ENCODE measurements at regions not wholly inside any gene's neighbourhood (a gene's known extent, or its start where the extent isn't known, plus 50 kb on each side); places are given as distances from the start of the nearest gene placed in this dataset.

DNA sequence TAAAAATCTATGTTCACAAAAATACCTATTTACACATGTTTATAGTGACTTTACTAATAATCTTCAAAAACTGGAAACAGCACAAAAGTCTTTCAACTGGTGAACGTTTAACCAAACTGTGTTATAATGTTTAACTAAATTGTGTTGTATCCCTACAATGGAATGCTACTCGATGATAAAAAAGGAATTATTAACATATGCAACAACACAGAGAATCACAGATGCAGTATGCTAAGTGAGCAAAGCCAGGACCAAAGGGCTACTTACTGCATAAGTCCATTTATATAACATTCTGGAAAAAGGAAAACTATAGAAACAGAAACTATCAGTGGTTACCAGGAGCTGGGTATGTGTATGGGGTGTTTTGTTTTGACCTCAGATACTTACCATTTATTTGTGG, 602.2 kb upstream of the BTBD3 start:
- Histone ChIP-seq H3K27me3 (replicated peaks; ENCODE audit: control insufficient read depth, insufficient read depth, low read length) (no peaks in the 10 kb centered on the region), H3K36me3 (ENCODE audit: control insufficient read depth, insufficient read depth, low read length) (no peaks in the 10 kb centered on the region), H3K4me3 (replicated peaks; ENCODE audit: low read depth, low read length) (no peak overlapping the region)
- DNase-seq (ENCODE audit: extremely low read depth, insufficient read length), result no peak
- TF ChIP-seq, protein P1, sequence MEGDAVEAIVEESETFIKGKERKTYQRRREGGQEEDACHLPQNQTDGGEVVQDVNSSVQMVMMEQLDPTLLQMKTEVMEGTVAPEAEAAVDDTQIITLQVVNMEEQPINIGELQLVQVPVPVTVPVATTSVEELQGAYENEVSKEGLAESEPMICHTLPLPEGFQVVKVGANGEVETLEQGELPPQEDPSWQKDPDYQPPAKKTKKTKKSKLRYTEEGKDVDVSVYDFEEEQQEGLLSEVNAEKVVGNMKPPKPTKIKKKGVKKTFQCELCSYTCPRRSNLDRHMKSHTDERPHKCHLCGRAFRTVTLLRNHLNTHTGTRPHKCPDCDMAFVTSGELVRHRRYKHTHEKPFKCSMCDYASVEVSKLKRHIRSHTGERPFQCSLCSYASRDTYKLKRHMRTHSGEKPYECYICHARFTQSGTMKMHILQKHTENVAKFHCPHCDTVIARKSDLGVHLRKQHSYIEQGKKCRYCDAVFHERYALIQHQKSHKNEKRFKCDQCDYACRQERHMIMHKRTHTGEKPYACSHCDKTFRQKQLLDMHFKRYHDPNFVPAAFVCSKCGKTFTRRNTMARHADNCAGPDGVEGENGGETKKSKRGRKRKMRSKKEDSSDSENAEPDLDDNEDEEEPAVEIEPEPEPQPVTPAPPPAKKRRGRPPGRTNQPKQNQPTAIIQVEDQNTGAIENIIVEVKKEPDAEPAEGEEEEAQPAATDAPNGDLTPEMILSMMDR (IDR thresholded peaks at IDR 0.05; ENCODE audit: insufficient read depth, low read length, poor library complexity, severe bottlenecking), result no peak

DNA sequence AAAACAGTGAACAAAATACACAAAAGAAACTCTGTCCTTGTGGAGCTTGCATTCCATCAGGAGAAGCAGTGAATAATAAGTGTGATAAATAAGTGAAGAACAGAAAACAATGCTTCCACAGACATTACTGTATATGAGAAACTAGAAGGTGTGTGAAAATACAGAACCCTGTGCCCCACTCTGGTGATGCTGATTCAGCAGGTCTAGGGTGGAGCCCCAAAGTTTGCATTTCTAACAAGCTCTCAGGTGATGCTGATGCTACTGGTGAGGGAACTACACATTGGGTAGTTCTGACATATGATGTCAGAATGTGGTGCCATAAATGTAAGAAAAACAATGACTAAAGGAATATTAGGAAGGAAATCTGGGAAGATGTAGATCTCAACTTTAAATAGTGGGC, 601.4 kb upstream of the BTBD3 start:
- DNase-seq (ENCODE audit: extremely low read depth, insufficient read length), result no peak
- TF ChIP-seq, protein P1 (IDR thresholded peaks at IDR 0.05; ENCODE audit: insufficient read depth, low read length, poor library complexity, severe bottlenecking), result no peak
- Histone ChIP-seq H3K4me3 (replicated peaks; ENCODE audit: low read depth, low read length) (no peak overlapping the region), H3K27me3 (replicated peaks; ENCODE audit: control insufficient read depth, insufficient read depth, low read length) (no peaks in the 10 kb centered on the region), H3K36me3 (ENCODE audit: control insufficient read depth, insufficient read depth, low read length) (no peaks in the 10 kb centered on the region)

DNA sequence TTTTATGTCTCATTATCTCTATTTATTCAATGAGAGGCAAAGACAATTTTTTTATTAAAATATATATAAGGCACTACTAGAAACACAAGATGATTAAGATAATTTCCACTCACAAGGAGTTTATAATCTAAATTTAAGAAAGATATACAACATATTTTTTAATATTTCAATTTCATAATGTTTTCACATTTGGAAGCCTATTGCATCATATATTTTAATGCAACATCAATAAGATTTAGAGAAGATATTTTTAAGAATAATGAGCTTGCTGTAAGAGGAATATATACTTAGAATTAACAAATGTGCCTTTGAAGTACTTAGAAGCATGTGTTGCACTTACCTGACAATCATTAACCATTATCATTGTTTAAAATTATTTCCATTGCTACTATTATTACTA, 597.7 kb upstream of the BTBD3 start:
- no peak for DNase-seq (ENCODE audit: extremely low read depth, insufficient read length)
- TF ChIP-seq, protein P1 (IDR thresholded peaks at IDR 0.05; ENCODE audit: insufficient read depth, low read length, poor library complexity, severe bottlenecking), result no peak
- H3K36me3 ChIP-seq (ENCODE audit: control insufficient read depth, insufficient read depth, low read length), result no peaks in the 10 kb centered on the region
- H3K27me3 ChIP-seq (replicated peaks; ENCODE audit: control insufficient read depth, insufficient read depth, low read length), result no peaks in the 10 kb centered on the region
- no peak overlapping the region for H3K4me3 ChIP-seq (replicated peaks; ENCODE audit: low read depth, low read length)

DNA sequence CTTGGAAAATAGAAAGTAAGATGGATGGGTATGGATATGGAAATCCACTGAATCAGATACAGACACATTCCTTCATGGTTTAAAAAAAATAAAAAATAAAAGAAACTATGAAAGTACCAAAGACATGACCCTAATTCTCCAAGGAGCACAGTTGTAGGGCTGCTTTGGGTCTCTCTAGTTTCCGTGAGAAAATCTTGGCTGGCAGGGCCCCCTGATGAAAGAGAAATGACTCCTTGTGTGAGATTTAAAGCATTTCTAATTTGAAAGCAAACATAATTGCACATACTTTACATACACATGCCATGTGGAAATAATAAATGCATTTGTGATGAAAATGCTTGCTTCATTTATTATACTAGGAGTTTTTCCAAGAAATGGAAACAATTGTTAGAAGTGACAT, 593.9 kb upstream of the BTBD3 start:
- TF ChIP-seq, protein P1 (IDR thresholded peaks at IDR 0.05; ENCODE audit: insufficient read depth, low read length, poor library complexity, severe bottlenecking), result no peak
- Histone ChIP-seq H3K4me3 (replicated peaks; ENCODE audit: low read depth, low read length) (no peak overlapping the region), H3K27me3 (replicated peaks; ENCODE audit: control insufficient read depth, insufficient read depth, low read length) (no peaks in the 10 kb centered on the region), H3K36me3 (ENCODE audit: control insufficient read depth, insufficient read depth, low read length) (no peaks in the 10 kb centered on the region)
- no peak for DNase-seq (ENCODE audit: extremely low read depth, insufficient read length)

DNA sequence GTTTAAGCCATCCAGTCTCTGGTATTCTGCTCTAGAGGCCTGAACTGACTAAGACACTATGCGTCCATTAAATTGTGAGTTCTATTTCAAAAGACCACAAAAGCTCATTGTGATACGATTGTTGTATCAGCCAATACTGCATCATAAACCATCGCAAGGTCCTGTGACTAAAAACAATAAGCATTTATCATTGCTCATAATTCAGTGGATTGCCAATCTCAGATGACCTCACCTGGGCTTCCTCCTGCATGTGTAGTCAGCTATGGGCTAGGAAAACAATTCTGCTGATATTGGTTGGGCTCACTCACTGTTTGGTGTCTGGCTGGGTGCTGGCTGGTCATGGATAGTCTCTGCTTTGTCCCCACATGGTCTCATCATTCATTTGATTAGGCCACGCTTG, 592.7 kb upstream of the BTBD3 start:
- no peaks in the 10 kb centered on the region for H3K27me3 ChIP-seq (replicated peaks; ENCODE audit: control insufficient read depth, insufficient read depth, low read length)
- TF ChIP-seq, protein P1 (IDR thresholded peaks at IDR 0.05; ENCODE audit: insufficient read depth, low read length, poor library complexity, severe bottlenecking), result no peak

DNA sequence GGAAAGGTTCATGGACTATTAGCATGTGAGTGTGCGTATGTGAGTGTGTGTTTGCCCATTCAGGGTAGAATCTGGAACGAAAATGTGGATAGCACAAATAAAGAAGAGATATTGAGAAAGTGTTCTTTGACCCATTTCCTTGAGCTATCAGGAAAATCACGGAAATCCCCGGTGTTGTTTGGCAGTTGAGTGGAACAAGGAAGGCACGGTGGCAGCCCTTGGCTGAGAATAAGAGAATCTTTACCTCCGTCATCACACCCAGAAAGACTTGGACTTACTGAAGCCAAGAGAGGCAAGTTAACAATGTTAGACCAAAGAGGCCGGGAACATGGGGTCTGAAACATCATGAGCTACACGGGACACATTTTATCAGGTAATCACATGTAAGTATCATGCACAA, 588.9 kb upstream of the BTBD3 start:
- no peaks in the 10 kb centered on the region for H3K27me3 ChIP-seq (replicated peaks; ENCODE audit: control insufficient read depth, insufficient read depth, low read length)
- DNase-seq (ENCODE audit: extremely low read depth, insufficient read length), result no peak
- TF ChIP-seq, protein P1 (IDR thresholded peaks at IDR 0.05; ENCODE audit: insufficient read depth, low read length, poor library complexity, severe bottlenecking), result no peak
- no peaks in the 10 kb centered on the region for H3K36me3 ChIP-seq (ENCODE audit: control insufficient read depth, insufficient read depth, low read length)
- H3K4me3 ChIP-seq (replicated peaks; ENCODE audit: low read depth, low read length), result no peak overlapping the region

More for the DNA sequence above, 592.7 kb upstream of the BTBD3 start:
- no peak for DNase-seq (ENCODE audit: extremely low read depth, insufficient read length)
- no peak overlapping the region for H3K4me3 ChIP-seq (replicated peaks; ENCODE audit: low read depth, low read length)
- no peaks in the 10 kb centered on the region for H3K36me3 ChIP-seq (ENCODE audit: control insufficient read depth, insufficient read depth, low read length)
